ENCODE measurements at regions not wholly inside any gene's neighbourhood (a gene's known extent, or its start where the extent isn't known, plus 50 kb on each side); places are given as distances from the start of the nearest gene placed in this dataset.

- TF ChIP-seq MAX (IDR thresholded peaks at IDR 0.05): peak; percentile 65
- TF ChIP-seq, protein P1, sequence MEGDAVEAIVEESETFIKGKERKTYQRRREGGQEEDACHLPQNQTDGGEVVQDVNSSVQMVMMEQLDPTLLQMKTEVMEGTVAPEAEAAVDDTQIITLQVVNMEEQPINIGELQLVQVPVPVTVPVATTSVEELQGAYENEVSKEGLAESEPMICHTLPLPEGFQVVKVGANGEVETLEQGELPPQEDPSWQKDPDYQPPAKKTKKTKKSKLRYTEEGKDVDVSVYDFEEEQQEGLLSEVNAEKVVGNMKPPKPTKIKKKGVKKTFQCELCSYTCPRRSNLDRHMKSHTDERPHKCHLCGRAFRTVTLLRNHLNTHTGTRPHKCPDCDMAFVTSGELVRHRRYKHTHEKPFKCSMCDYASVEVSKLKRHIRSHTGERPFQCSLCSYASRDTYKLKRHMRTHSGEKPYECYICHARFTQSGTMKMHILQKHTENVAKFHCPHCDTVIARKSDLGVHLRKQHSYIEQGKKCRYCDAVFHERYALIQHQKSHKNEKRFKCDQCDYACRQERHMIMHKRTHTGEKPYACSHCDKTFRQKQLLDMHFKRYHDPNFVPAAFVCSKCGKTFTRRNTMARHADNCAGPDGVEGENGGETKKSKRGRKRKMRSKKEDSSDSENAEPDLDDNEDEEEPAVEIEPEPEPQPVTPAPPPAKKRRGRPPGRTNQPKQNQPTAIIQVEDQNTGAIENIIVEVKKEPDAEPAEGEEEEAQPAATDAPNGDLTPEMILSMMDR (IDR thresholded peaks at IDR 0.05; ENCODE audit: low read depth, low read length, missing input control): no peak
- no peak for TF ChIP-seq TAF1 (conservative IDR thresholded peaks at IDR 0.05)
- peak; percentile 73 to 85 for TF ChIP-seq HNF4A (conservative IDR thresholded peaks at IDR 0.05)
- TF ChIP-seq RAD21 (IDR thresholded peaks at IDR 0.05): peak; percentile 53 to 65
- TF ChIP-seq, protein P2, sequence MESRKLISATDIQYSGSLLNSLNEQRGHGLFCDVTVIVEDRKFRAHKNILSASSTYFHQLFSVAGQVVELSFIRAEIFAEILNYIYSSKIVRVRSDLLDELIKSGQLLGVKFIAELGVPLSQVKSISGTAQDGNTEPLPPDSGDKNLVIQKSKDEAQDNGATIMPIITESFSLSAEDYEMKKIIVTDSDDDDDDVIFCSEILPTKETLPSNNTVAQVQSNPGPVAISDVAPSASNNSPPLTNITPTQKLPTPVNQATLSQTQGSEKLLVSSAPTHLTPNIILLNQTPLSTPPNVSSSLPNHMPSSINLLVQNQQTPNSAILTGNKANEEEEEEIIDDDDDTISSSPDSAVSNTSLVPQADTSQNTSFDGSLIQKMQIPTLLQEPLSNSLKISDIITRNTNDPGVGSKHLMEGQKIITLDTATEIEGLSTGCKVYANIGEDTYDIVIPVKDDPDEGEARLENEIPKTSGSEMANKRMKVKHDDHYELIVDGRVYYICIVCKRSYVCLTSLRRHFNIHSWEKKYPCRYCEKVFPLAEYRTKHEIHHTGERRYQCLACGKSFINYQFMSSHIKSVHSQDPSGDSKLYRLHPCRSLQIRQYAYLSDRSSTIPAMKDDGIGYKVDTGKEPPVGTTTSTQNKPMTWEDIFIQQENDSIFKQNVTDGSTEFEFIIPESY (IDR thresholded peaks at IDR 0.05): peak; percentile 60
- TF ChIP-seq, protein P3, sequence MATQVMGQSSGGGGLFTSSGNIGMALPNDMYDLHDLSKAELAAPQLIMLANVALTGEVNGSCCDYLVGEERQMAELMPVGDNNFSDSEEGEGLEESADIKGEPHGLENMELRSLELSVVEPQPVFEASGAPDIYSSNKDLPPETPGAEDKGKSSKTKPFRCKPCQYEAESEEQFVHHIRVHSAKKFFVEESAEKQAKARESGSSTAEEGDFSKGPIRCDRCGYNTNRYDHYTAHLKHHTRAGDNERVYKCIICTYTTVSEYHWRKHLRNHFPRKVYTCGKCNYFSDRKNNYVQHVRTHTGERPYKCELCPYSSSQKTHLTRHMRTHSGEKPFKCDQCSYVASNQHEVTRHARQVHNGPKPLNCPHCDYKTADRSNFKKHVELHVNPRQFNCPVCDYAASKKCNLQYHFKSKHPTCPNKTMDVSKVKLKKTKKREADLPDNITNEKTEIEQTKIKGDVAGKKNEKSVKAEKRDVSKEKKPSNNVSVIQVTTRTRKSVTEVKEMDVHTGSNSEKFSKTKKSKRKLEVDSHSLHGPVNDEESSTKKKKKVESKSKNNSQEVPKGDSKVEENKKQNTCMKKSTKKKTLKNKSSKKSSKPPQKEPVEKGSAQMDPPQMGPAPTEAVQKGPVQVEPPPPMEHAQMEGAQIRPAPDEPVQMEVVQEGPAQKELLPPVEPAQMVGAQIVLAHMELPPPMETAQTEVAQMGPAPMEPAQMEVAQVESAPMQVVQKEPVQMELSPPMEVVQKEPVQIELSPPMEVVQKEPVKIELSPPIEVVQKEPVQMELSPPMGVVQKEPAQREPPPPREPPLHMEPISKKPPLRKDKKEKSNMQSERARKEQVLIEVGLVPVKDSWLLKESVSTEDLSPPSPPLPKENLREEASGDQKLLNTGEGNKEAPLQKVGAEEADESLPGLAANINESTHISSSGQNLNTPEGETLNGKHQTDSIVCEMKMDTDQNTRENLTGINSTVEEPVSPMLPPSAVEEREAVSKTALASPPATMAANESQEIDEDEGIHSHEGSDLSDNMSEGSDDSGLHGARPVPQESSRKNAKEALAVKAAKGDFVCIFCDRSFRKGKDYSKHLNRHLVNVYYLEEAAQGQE (IDR thresholded peaks at IDR 0.05): no peak
These were observed 103.6 kb downstream of the PSMG1 start for GRCh38 chr21:39079617-39080016.
